ENCODE measurements at regions not wholly inside any gene's neighbourhood (a gene's known extent, or its start where the extent isn't known, plus 50 kb on each side); places are given as distances from the start of the nearest gene placed in this dataset.

- peaks cover 20% of the 10 kb centered on the region for H3K4me1 Mint-ChIP-seq
- TF ChIP-seq USF1 (CRISPR knock-in tag; IDR thresholded peaks at IDR 0.05) (no peak), NR1H2 (CRISPR knock-in tag; IDR thresholded peaks at IDR 0.05) (no peak), ZBTB43 (CRISPR knock-in tag; IDR thresholded peaks at IDR 0.05) (no peak), PRDM15 (CRISPR knock-in tag; IDR thresholded peaks at IDR 0.05) (no peak), TEAD1 (CRISPR knock-in tag; IDR thresholded peaks at IDR 0.05) (no peak), AFF4 (CRISPR knock-in tag; IDR thresholded peaks at IDR 0.05; ENCODE audit: borderline replicate concordance) (no peak), PRRX2 (CRISPR knock-in tag; IDR thresholded peaks at IDR 0.05) (no peak), TCF7 (CRISPR knock-in tag; IDR thresholded peaks at IDR 0.05; ENCODE audit: low read depth) (no peak)
- no peak for DNase-seq (ENCODE audit: low spot score)
- ATAC-seq: no peak
- CTCF ChIA-PET: no interaction called here
- H3K36me3 Mint-ChIP-seq: peaks cover 25% of the 10 kb centered on the region
- no peak overlapping the region for H3K4me3 Mint-ChIP-seq
- peaks cover 30% of the 10 kb centered on the region for H3K9me3 Mint-ChIP-seq
- H3K27ac Mint-ChIP-seq: no peak overlapping the region
- no peaks in the 10 kb centered on the region; the same call in 1 of the 2 replicates for H3K27me3 Mint-ChIP-seq (ENCODE audit: low read depth)
- POLR2A ChIA-PET: no interaction called here
These were observed 193.0 kb downstream of the URB2 start for GRCh38 chr1:229819091-229819490.

GRCh38 chr1:229822026-229822425 lies 196.0 kb downstream of the URB2 start:
- peaks cover 48% of the 10 kb centered on the region for H3K9me3 Mint-ChIP-seq
- H3K36me3 Mint-ChIP-seq: peaks cover 37% of the 10 kb centered on the region
- ChIA-PET POLR2A (no interaction called here), CTCF (no interaction called here)
- ATAC-seq (no peak), DNase-seq (ENCODE audit: low spot score) (no peak)
- no peaks in the 10 kb centered on the region for H3K4me1 Mint-ChIP-seq
- no peak overlapping the region for H3K4me3 Mint-ChIP-seq
- no peaks in the 10 kb centered on the region; the same call in 1 of the 2 replicates for H3K27me3 Mint-ChIP-seq (ENCODE audit: low read depth)
- H3K27ac Mint-ChIP-seq: no peak overlapping the region
- TF ChIP-seq ARID4B (CRISPR knock-in tag; IDR thresholded peaks at IDR 0.05; ENCODE audit: borderline replicate concordance): no peak
- no peak for TF ChIP-seq ATF2 (CRISPR knock-in tag; IDR thresholded peaks at IDR 0.05; ENCODE audit: borderline replicate concordance, low read depth)
- TF ChIP-seq AR (CRISPR knock-in tag; IDR thresholded peaks at IDR 0.05): no peak
- TF ChIP-seq ZNF121 (CRISPR knock-in tag; IDR thresholded peaks at IDR 0.05): no peak
- no peak for TF ChIP-seq NR1H2 (CRISPR knock-in tag; IDR thresholded peaks at IDR 0.05)
- no peak for TF ChIP-seq ZNF263 (CRISPR knock-in tag; IDR thresholded peaks at IDR 0.05; ENCODE audit: low read depth)
